ENCODE measurements at regions not wholly inside any gene's neighbourhood (a gene's known extent, or its start where the extent isn't known, plus 50 kb on each side); places are given as distances from the start of the nearest gene placed in this dataset.

DNA sequence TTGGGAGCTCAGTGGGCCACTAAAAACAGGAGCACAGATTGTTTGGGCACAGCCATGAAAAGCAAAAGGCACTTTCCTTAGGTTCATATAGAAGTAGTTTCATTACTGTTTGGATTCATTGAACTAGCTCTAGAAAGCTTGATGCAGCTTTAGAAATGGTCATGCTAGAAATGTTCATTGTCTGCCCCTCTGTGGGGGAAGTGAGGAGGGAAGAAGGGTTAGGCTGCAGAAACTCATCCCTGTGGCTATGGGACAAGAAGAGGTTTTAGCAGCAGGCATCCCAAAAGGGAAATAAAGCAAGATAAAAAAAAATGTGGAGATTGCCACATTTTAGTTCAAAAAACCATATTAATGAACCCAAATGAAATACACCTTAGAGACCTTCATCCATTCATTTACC is 359.6 kb upstream of the PTBP2 start:
- Histone ChIP-seq H3K36me3 (no peaks in the 10 kb centered on the region), H3K27ac (no peak overlapping the region), H3K27me3 (no peaks in the 10 kb centered on the region), H3K9me3 (no peaks in the 10 kb centered on the region), H3K4me1 (no peaks in the 10 kb centered on the region), H3K4me3 (no peak overlapping the region)
- TF ChIP-seq POLR2A (IDR thresholded peaks at IDR 0.05) (no peak), EP300 (IDR thresholded peaks at IDR 0.05; ENCODE audit: low read depth) (no peak), POLR2AphosphoS5 (IDR thresholded peaks at IDR 0.05) (no peak)
- TF ChIP-seq, protein P1, sequence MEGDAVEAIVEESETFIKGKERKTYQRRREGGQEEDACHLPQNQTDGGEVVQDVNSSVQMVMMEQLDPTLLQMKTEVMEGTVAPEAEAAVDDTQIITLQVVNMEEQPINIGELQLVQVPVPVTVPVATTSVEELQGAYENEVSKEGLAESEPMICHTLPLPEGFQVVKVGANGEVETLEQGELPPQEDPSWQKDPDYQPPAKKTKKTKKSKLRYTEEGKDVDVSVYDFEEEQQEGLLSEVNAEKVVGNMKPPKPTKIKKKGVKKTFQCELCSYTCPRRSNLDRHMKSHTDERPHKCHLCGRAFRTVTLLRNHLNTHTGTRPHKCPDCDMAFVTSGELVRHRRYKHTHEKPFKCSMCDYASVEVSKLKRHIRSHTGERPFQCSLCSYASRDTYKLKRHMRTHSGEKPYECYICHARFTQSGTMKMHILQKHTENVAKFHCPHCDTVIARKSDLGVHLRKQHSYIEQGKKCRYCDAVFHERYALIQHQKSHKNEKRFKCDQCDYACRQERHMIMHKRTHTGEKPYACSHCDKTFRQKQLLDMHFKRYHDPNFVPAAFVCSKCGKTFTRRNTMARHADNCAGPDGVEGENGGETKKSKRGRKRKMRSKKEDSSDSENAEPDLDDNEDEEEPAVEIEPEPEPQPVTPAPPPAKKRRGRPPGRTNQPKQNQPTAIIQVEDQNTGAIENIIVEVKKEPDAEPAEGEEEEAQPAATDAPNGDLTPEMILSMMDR (IDR thresholded peaks at IDR 0.05) = no peak
- in situ Hi-C loops (cut with MboI; ENCODE audit: low pct_ligation_motif_present in 1 of 4, low pct_unique_long_range_greater_than_20kb in 1 of 4, low sequenced_read_pairs in 3 of 4) = no loop called here
- intact Hi-C loops (cut with DNase I; ENCODE audit: low total_unique reads) = no loop called here
- no peak for DNase-seq

DNA sequence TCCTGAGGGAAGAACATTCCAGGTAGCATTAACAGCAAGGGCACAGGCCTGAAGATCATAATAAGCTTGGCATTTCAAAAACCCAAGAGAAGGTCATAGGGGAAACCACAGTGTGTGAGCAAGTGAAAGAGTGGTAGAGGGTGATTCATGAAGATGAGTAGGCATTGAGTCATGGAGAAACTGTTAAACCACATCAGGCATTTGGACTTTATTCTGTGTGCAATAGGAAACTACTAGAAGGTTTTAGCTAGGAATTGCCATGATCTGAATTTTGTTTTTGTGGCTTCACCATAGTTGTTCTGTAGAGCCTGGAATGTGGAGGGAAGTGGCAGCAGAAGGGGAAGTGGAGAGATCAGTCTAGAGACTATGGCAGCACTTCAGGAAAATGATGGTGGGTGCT is 359.0 kb upstream of the PTBP2 start:
- Histone ChIP-seq H3K4me3 (no peak overlapping the region), H3K4me1 (no peaks in the 10 kb centered on the region), H3K9me3 (no peaks in the 10 kb centered on the region), H3K27ac (no peak overlapping the region), H3K36me3 (no peaks in the 10 kb centered on the region), H3K27me3 (no peaks in the 10 kb centered on the region)
- TF ChIP-seq, protein P1 (IDR thresholded peaks at IDR 0.05) = no peak
- TF ChIP-seq POLR2AphosphoS5 (IDR thresholded peaks at IDR 0.05) (no peak), EP300 (IDR thresholded peaks at IDR 0.05; ENCODE audit: low read depth) (no peak), POLR2A (IDR thresholded peaks at IDR 0.05) (no peak)
- intact Hi-C loops (cut with DNase I; ENCODE audit: low total_unique reads) (no loop called here), in situ Hi-C loops (cut with MboI; ENCODE audit: low pct_ligation_motif_present in 1 of 4, low pct_unique_long_range_greater_than_20kb in 1 of 4, low sequenced_read_pairs in 3 of 4) (no loop called here)
- no peak for DNase-seq

DNA sequence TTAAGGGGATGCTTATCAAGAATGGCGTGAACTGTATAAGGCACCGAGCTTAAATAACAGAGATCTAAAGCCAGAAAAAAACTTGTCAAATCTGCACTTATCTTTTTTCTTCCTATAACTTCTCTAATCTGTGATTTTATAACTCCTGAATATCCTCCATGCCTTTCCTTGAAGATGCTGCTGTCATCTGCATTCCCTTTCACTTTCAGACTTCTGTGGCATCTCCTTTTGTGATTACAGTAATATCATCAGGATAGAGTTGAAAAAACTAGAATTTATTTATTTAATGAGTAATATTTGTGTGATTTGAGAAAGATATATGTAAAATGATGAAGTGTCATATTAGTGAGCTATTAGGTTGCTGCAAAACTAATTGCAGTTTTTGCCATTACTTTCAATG is 357.8 kb upstream of the PTBP2 start:
- H3K27ac ChIP-seq = no peak overlapping the region
- no peak overlapping the region for H3K4me3 ChIP-seq
- H3K36me3 ChIP-seq = no peaks in the 10 kb centered on the region
- no peaks in the 10 kb centered on the region for H3K9me3 ChIP-seq
- whole genome bisulfite sequencing, 2 donors (ENCODE audit: low coverage in 1 of 2) = 76 to 85% methylated on average over 2 of the region's 2 CpGs
- in situ Hi-C loops (cut with MboI; ENCODE audit: low pct_ligation_motif_present in 1 of 4, low pct_unique_long_range_greater_than_20kb in 1 of 4, low sequenced_read_pairs in 3 of 4) = no loop called here
- H3K4me1 ChIP-seq = no peaks in the 10 kb centered on the region
- no peak for DNase-seq
- intact Hi-C loops (cut with DNase I; ENCODE audit: low total_unique reads) = no loop called here
- no peaks in the 10 kb centered on the region for H3K27me3 ChIP-seq
- TF ChIP-seq POLR2AphosphoS5 (IDR thresholded peaks at IDR 0.05) (no peak), POLR2A (IDR thresholded peaks at IDR 0.05) (no peak), EP300 (IDR thresholded peaks at IDR 0.05; ENCODE audit: low read depth) (no peak)
- TF ChIP-seq, protein P1 (IDR thresholded peaks at IDR 0.05) = no peak

DNA sequence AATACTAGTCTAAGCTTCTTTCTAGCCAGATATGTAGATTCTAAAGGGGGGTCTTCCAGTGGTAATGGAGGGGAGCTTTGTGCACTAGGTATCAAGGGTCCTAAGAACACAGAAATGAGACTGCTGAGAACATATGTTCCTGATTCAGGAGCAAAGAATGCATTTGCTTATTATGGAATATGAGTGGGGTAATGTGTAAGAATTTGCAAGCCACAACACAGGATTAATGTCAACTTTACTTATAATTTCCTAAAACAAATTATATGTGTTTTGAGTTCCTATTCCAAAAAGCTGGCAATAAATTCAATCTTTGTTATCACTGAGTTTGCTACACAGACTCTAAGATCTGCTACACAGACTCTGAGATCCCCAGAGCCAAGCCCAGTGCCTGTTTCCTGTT is 357.0 kb upstream of the PTBP2 start:
- Histone ChIP-seq H3K27me3 (no peaks in the 10 kb centered on the region), H3K4me3 (no peak overlapping the region), H3K27ac (no peak overlapping the region), H3K36me3 (no peaks in the 10 kb centered on the region), H3K9me3 (no peaks in the 10 kb centered on the region), H3K4me1 (no peaks in the 10 kb centered on the region)
- DNase-seq = no peak
- TF ChIP-seq, protein P1 (IDR thresholded peaks at IDR 0.05) = no peak
- TF ChIP-seq POLR2AphosphoS5 (IDR thresholded peaks at IDR 0.05) (no peak), EP300 (IDR thresholded peaks at IDR 0.05; ENCODE audit: low read depth) (no peak), POLR2A (IDR thresholded peaks at IDR 0.05) (no peak)
- in situ Hi-C loops (cut with MboI; ENCODE audit: low pct_ligation_motif_present in 1 of 4, low pct_unique_long_range_greater_than_20kb in 1 of 4, low sequenced_read_pairs in 3 of 4) = no loop called here
- intact Hi-C loops (cut with DNase I; ENCODE audit: low total_unique reads) = no loop called here
